HG02840 (cell line): ENCODE measurements at regions not wholly inside any gene's neighbourhood (a gene's known extent, or its start where the extent isn't known, plus 50 kb on each side); places are given as distances from the start of the nearest gene placed in this dataset.

Experiments
- ATAC-seq: cut with Tn5 transposase; IDR thresholded peaks from one replicate; pipeline ENCODE4 v1.9.1; 2021; ENCODE audit warnings: mild to moderate bottlenecking, moderate library complexity, moderate number of reproducible peaks; ENCODE audit not compliant: unreplicated experiment, low FRiP score

- no peak for ATAC-seq
These were observed 180.9 kb upstream of the ROPN1 start for GRCh38 chr3:124172816-124173215.

- no peak for ATAC-seq
These were observed 182.6 kb upstream of the ROPN1 start for GRCh38 chr3:124174476-124174875.

GRCh38 chr3:124174910-124175874 is 183.3 kb upstream of the ROPN1 start:
- no peak for ATAC-seq

- ATAC-seq: no peak
These were observed 185.1 kb upstream of the ROPN1 start for GRCh38 chr3:124177071-124177470.

GRCh38 chr3:124178531-124178930 is 186.6 kb upstream of the ROPN1 start:
- ATAC-seq: no peak

GRCh38 chr3:124200407-124200806 is 208.5 kb upstream of the ROPN1 start:
- no peak for ATAC-seq

GRCh38 chr3:124201226-124201625 is 209.3 kb upstream of the ROPN1 start:
- no peak for ATAC-seq

- ATAC-seq: no peak
These were observed 209.9 kb upstream of the ROPN1 start for GRCh38 chr3:124201786-124202185.

- no peak for ATAC-seq
These were observed 210.8 kb upstream of the ROPN1 start for GRCh38 chr3:124202754-124203153.

GRCh38 chr3:124203292-124203691 is 211.4 kb upstream of the ROPN1 start:
- ATAC-seq: no peak

GRCh38 chr3:124206225-124207055 is 214.5 kb upstream of the ROPN1 start:
- no peak for ATAC-seq

- ATAC-seq: no peak
These were observed 215.2 kb upstream of the ROPN1 start for GRCh38 chr3:124207077-124207476.

GRCh38 chr3:124207873-124208485 is 216.1 kb upstream of the ROPN1 start:
- ATAC-seq: peak; percentile 62

- no peak for ATAC-seq
These were observed 217.5 kb upstream of the ROPN1 start for GRCh38 chr3:124209426-124209825.

- no peak for ATAC-seq
These were observed 219.0 kb upstream of the ROPN1 start for GRCh38 chr3:124210899-124211298.

- ATAC-seq: no peak
These were observed 221.7 kb upstream of the ROPN1 start for GRCh38 chr3:124213641-124214040.

- no peak for ATAC-seq
These were observed 225.6 kb upstream of the ROPN1 start for GRCh38 chr3:124217542-124217941.

GRCh38 chr3:124221422-124221821 is 229.5 kb upstream of the ROPN1 start:
- ATAC-seq: no peak

- ATAC-seq: no peak
These were observed 231.9 kb upstream of the ROPN1 start for GRCh38 chr3:124223853-124224252.

GRCh38 chr3:124227150-124227630 is 235.3 kb upstream of the ROPN1 start:
- no peak for ATAC-seq

GRCh38 chr3:124229420-124229819 is 237.5 kb upstream of the ROPN1 start:
- ATAC-seq: no peak
